Erythroblast (primary cell): ENCODE measurements at regions not wholly inside any gene's neighbourhood (a gene's known extent, or its start where the extent isn't known, plus 50 kb on each side); places are given as distances from the start of the nearest gene placed in this dataset.

Experiments used
- DNase-seq, 2 experiments: peaks; one replicate each; lab custom pipeline; 2025; lab: John Stamatoyannopoulos, UW
- GATA1 ChIP-seq: IDR thresholded peaks from 2 replicates; pipeline ENCODE4 v1.6.1; 2011; ENCODE audit warnings: low read depth, mild to moderate bottlenecking, control low read depth, low read length, moderate library complexity
- POLR2A ChIP-seq: IDR thresholded peaks from 2 replicates; pipeline ENCODE4 v1.6.1; 2011; ENCODE audit warnings: mild to moderate bottlenecking, low read length

GRCh38 chr2:160907738-160908137 lies 252.5 kb upstream of the TANK start:
- no peak for DNase-seq
- TF ChIP-seq POLR2A (no peak), GATA1 (no peak)

DNA sequence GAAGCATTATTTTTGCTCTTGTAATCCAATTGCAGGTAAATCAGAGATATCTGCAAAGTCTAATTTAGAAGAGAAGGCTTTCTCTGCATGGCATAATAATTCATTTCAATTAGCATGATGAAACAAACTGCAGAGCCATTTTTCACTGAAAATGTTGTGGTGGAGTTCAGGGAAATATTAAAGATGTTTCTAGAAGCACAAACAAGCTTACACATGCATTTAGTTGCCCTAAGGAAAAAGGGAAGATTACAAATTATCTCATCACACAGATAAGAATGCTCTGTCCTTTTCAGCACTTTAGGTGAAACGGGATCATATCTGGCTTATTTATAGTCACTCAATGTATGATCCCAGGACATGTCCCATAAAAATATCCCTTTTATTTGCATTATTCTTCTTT lies 252.1 kb upstream of the TANK start:
- TF ChIP-seq GATA1, result no peak
- TF ChIP-seq POLR2A, result no peak
- DNase-seq, result no peak

DNA sequence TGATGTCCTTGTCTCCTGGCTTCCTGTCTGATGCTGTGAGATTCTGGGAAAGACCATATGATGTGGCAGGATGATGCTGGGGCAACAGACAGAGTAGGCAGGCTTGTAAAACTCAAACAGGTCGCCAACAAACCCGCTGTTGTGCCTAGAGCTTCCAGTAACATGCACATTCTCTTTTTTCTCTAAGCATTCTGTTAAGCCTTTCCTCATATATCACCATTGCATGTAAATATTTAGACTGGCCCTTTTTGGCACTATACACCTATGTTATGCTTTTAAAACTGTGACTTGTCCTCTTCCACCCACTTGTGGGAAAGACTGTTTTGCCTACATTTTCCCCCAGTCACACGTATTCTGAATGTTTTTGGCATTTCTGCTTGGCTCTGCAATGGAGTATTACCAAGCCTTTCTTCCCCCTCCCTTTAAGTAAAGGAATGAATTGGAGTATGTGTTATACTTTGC lies 250.4 kb upstream of the TANK start:
- TF ChIP-seq POLR2A (no peak), GATA1 (no peak)

DNA sequence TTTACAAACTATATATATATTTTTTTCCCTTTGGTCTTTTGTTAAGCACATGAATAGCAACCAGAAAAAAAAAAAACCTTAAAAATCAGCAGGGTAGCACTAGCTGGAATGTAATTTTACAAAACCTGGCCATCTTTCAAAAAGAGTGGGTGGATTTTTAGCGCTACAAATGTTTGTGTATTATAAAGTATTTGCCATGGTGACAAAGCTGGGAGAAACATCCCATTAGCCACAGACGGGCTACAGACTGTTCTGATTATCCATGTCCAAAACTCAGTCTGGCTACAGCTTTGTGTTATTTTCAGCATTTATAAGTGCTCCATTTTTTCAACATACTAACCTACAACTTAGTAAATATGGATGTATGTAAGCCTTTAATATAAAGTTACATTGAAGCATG lies 249.5 kb upstream of the TANK start:
- no peak for TF ChIP-seq POLR2A
- TF ChIP-seq GATA1, result no peak
- no peak for DNase-seq

More for the DNA sequence above, 250.4 kb upstream of the TANK start:
- no peak for DNase-seq

DNA sequence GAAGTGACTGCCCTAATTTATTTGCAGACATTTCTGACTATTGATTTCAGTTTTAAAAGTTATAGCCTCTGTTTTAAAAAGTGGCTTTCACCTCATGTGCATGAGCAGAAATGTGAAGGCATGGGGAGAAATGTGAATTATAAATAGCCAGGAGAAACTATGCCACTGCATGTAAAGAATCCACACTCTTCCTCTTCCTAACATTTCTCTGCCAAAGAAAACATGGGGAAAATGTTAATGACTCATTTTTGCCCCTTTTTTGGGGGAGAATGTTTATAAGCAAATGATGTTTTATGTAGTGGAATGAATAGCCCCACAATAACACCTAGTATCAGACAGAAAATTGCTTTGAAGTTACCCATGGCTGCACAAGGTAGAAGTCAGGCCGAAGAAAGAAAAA lies 249.0 kb upstream of the TANK start:
- TF ChIP-seq POLR2A (no peak), GATA1 (no peak)
- DNase-seq, result no peak

DNA sequence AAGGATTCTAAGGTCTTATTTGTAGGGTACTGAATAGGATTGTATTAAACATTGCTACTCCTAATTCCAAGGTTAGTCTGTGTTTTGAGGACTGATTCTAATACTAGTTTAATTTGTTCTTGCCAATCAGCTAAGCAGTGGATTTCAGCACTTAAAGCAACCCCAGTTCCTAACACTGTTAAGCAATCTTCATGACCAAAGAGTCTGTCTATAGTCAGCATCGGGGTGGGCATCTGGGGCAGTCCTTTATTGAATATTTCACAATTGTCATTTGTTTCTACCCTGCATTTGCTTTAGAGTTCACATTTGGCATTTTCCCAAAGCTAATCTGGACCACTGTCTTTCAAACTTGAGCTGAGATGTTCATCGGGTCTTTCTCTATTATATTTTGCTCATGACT lies 248.0 kb upstream of the TANK start:
- TF ChIP-seq GATA1 (no peak), POLR2A (no peak)
- DNase-seq, result no peak

- no peak for DNase-seq
- TF ChIP-seq POLR2A, result no peak
These were observed 246.9 kb upstream of the TANK start for GRCh38 chr2:160913323-160913722.

- no peak for TF ChIP-seq GATA1
- no peak for TF ChIP-seq POLR2A
- no peak for DNase-seq
These were observed 246.0 kb upstream of the TANK start for GRCh38 chr2:160914217-160914616.

DNA sequence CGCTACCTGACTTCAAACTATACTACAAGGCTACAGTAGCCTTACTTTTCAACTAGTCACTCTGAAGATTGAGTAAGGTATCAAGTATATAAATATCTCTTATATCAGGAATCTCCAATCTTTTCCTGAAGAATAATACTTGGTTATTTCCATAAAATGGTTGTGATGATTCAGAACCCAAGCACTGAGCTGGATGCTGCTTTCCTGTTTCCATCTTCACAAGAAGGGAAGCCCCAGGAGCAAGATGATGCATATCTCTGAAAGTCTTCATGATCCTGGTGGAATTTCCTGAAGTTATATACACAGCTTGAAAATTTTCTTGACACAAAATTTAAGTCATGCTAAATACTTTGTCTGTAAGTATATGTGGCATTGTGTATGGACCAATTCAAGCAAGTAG lies 243.9 kb upstream of the TANK start:
- TF ChIP-seq GATA1 (no peak), POLR2A (no peak)
- DNase-seq, result no peak

DNA sequence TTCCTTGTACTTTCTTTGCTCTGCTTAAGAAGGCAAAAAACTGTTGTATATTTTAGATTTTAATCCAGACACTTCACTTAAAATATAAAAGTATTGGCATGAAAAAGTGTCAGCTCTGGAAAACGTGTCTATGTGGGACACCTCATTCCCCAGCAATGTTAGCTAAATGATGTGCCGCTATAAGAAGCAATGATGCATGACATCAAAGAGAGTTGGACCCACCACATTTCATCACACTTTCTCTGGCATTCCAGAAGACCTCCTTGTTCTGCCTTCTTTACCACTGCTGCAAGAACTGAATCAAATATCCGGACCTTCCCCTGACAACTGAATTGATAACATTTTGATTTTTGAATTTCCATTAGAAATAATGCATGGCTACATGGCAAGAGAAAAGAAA lies 242.4 kb upstream of the TANK start:
- no peak for TF ChIP-seq POLR2A
- no peak for TF ChIP-seq GATA1
- DNase-seq, result no peak

- no peak for DNase-seq
- TF ChIP-seq GATA1, result no peak
- TF ChIP-seq POLR2A, result no peak
These were observed 242.0 kb upstream of the TANK start for GRCh38 chr2:160918258-160918657.

GRCh38 chr2:160918906-160919503 lies 241.2 kb upstream of the TANK start:
- DNase-seq, result peak; percentile 13 to 34
- no peak for TF ChIP-seq POLR2A
- TF ChIP-seq GATA1, result no peak

GRCh38 chr2:160920061-160920460 lies 240.2 kb upstream of the TANK start:
- TF ChIP-seq POLR2A (no peak), GATA1 (no peak)
- no peak for DNase-seq

GRCh38 chr2:160920791-160921303 lies 239.4 kb upstream of the TANK start:
- no peak for DNase-seq
- TF ChIP-seq POLR2A, result no peak
- no peak for TF ChIP-seq GATA1

GRCh38 chr2:160921386-160921964 lies 238.8 kb upstream of the TANK start:
- TF ChIP-seq POLR2A (no peak), GATA1 (no peak)
- no peak for DNase-seq
